Inflammatory macrophage treated with lipopolysaccharide for 4 hours (primary cell): ENCODE measurements at regions not wholly inside any gene's neighbourhood (a gene's known extent, or its start where the extent isn't known, plus 50 kb on each side); places are given as distances from the start of the nearest gene placed in this dataset.

ENCODE experiments used
- DNase-seq: peaks from one replicate; pipeline ENCODE4 v3.0.0-alpha.2; 2020

GRCh38 chr16:13291591-13292333, 390.4 kb downstream of the SHISA9 start:
- DNase-seq: no peak

GRCh38 chr16:13296206-13296605, 394.8 kb downstream of the SHISA9 start:
- no peak for DNase-seq

GRCh38 chr16:13298666-13299065, 397.3 kb downstream of the SHISA9 start:
- no peak for DNase-seq

DNA sequence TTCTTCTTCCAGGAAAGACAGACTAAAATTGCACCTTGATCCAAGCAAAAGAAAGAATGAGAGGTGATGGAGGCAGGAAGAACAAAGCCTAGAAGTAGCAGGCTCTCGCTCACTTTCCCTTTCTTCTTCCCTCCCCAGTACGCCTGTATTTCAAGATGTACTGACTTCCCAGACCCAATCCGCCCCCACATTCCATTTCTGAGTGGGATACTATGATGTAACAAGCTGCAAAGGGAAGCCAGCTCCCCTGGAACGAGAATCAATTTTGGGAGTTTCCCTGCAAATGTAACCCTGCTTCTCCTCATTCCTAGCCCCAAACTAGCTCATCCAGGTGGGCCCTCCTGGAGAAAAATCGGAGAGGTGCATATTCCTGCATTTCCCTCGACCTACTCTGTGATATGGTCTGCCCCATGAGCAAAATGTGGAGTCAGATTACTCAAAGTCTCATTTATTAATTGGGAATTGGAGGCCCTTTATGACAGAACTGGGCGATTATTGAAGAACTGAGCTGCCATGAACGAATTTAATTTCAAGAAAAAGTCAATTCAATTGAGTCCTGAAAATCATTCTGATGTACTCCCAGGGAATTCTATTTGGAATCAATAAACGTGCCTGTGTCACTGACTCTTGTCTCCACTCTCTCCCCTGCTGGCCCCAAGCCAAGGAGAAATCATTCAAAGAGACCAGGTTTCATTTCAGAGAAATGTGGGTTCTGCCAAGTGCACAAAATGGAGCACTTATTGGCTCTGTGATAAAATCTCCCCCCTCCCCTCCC, 398.9 kb downstream of the SHISA9 start:
- no peak for DNase-seq

GRCh38 chr16:13305019-13305755, 403.8 kb downstream of the SHISA9 start:
- DNase-seq: no peak

GRCh38 chr16:13306161-13306995, 405.0 kb downstream of the SHISA9 start:
- no peak for DNase-seq

- DNase-seq: no peak
These were observed 405.9 kb downstream of the SHISA9 start for GRCh38 chr16:13307255-13307654.

DNA sequence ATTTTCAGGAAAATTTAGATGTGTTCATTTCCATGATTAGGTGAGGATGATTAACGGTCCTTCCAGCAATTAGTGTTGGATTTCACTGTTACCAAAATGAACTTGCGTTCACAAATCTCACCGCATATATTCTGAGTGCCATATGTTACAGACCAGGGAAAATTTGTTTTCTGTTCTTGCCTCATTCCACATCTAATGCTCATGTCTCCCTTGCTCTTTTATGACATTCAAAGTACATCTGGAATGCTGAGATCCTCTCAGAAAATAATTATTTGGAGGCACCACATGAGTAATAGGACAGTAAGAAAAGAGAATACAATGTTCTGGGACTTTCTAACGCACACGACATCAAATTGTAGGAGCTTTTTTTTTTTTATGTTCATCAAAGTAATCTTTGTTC, 406.5 kb downstream of the SHISA9 start:
- no peak for DNase-seq

GRCh38 chr16:13312063-13312462, 410.7 kb downstream of the SHISA9 start:
- DNase-seq: no peak

GRCh38 chr16:13313351-13313750, 412.0 kb downstream of the SHISA9 start:
- no peak for DNase-seq

DNA sequence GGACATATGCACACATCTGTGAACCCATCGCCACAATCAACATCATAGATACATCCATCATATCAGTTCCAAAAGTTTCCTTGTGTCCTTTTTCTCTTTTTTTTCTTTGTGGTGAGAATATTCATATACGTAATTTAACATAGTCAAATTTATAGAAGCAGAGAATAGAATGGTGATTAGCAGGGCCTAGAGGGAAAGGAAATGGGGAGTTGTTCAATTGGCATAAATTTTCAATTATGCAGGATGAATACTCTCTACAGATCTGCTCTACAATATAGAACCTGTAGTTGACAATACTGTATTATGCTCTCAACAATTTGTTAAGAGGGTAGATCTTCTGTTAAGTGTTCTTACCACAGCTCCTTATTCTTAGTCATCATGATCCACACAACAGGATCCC, 413.2 kb downstream of the SHISA9 start:
- no peak for DNase-seq

GRCh38 chr16:13315642-13316427, 414.4 kb downstream of the SHISA9 start:
- peak; percentile 1 for DNase-seq

DNA sequence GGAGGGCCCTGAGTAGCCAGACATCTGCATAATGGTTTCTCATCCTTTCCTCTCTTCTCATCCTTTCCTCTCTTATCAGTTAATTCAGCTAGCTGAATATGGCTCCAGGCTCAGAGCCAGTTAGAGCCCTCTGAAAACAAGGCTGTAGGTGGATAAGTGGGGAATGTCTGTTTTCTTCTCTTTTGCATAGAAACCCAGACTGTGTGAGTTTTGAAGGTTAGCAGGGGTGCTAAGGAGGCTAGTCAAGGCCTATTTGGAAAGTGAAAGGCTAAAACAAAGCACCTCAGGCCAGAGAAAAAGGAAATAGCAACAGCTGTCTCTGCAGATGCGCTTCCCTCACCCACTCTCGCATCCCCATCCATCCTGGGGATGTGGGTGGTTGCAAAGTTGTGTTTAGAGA, 420.9 kb downstream of the SHISA9 start:
- no peak for DNase-seq

GRCh38 chr16:13324851-13325250, 423.5 kb downstream of the SHISA9 start:
- no peak for DNase-seq

GRCh38 chr16:13325396-13325795, 424.0 kb downstream of the SHISA9 start:
- DNase-seq: no peak

- no peak for DNase-seq
These were observed 430.5 kb downstream of the SHISA9 start for GRCh38 chr16:13331918-13332317.

DNA sequence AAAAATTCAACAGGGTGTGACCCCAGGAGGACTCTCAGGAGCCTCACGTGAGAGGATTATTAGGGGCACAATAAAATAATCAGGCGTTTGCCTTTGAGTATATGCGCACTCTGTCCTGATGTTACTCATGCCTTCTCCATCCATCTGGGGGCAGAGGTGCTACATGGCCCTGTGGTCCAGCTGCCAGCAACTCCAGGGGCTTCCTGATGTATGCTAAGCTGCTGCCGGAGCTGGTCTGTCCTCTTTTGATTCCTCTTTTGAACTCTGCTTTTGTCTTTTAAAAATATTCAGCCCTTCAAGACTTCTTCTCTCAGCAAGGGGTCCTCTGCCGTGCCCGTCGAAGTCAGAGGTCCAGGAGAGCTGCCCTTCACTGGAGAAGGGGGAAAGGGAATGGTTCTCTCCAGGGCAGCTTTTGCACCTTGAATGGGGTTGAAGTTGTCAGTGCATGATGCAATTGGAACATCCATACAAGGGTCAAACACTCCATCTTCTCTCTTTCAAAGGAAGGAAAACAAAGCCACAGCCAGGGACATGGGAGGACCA, 431.4 kb downstream of the SHISA9 start:
- no peak for DNase-seq

DNA sequence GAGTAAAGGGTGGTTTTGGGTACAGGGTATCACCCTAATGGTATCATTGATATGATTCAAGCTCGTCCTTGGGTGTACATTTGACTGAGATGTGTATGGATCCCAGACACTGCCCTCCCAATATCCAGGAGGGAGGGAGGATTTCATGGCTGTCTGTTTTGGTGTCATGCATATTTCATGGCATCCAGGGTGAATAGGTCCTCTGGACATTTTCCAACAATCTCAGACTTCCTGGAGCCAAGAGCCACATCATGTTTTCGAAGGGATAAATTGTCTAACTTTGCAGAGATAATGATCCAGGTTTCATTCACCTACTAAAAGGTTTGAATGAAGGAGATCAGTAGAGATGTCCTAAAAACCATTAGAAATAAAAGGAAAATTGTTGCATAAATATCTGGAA, 431.9 kb downstream of the SHISA9 start:
- DNase-seq: no peak

DNA sequence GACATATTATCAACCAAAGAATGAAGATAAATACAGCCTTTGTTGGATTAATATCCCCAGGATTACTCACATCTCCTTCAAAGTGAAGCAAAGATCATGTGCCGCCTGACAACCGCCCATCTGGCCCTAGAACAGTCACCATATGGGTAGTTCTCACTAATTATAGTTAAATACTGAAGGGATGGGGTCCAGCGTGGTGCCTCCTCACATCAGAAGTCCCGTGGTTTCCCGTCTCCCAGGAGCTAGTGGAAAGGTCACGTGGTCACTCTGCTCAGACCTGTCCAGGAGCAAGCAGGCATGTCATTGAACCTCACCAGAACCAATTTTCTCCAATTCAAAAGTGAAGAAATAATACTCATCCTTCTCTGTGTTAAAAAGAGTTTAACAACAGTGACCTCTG, 434.5 kb downstream of the SHISA9 start:
- no peak for DNase-seq

DNA sequence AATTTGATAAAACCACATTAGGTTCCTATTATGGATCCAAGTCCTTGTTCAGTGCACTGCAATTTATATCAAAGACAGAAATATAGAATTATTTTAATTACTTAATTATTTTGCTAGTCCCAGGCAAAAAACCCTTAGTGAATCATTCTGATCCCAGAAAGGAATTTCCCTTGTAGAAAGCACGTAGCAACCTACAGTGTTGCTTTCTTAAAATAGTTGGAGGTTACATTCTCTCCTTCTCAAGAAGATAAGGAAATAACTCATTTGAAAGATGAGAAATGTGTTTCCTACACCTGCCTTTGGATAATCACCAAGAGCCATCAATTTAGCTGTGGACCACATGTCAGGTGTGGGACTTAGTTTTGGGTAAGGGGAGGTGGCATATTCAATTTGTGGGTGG, 434.9 kb downstream of the SHISA9 start:
- DNase-seq: no peak
